HEK293 (cell line): ENCODE measurements at regions not wholly inside any gene's neighbourhood (a gene's known extent, or its start where the extent isn't known, plus 50 kb on each side); places are given as distances from the start of the nearest gene placed in this dataset.
A peak's percentile ranks its signal among the peaks of the same experiment; 100 is the strongest.

Experiments
- KLF8 ChIP-seq: fragments of 450-650 bp; formaldehyde crosslinking; IDR thresholded peaks from 2 replicates; pipeline ENCODE4 v1.5.1; 2016; ENCODE audit warnings: missing biosample characterization, missing genetic modification characterization
- OVOL3 ChIP-seq: fragments of 450-650 bp; formaldehyde crosslinking; IDR thresholded peaks from 2 replicates; pipeline ENCODE4 v1.5.1; 2016; ENCODE audit warnings: missing biosample characterization, missing genetic modification characterization
- PRDM1 ChIP-seq: fragments of 450-650 bp; formaldehyde crosslinking; IDR thresholded peaks from 2 replicates; pipeline ENCODE4; 2016; ENCODE audit warnings: missing biosample characterization, missing genetic modification characterization
- REPIN1 ChIP-seq: fragments of 450-650 bp; formaldehyde crosslinking; IDR thresholded peaks from 2 replicates; pipeline ENCODE4 v1.5.1; 2017; ENCODE audit warnings: missing biosample characterization, missing genetic modification characterization, low read depth
- SALL2 ChIP-seq: fragments of 450-650 bp; formaldehyde crosslinking; IDR thresholded peaks from 2 replicates; pipeline ENCODE4 v1.5.0; 2017; ENCODE audit warnings: missing biosample characterization, mild to moderate bottlenecking, missing genetic modification characterization, borderline replicate concordance
- TCF7L2 ChIP-seq: IDR thresholded peaks from 2 replicates; pipeline ENCODE4 v1.6.1; 2011; ENCODE audit warnings: low read depth, mild to moderate bottlenecking, inconsistent platforms, low read length, moderate library complexity, borderline replicate concordance
- WT1 ChIP-seq: fragments of 450-650 bp; formaldehyde crosslinking; IDR thresholded peaks from 2 replicates; pipeline ENCODE4 v1.5.1; 2016; ENCODE audit warnings: missing biosample characterization, missing genetic modification characterization
- ZFP41 ChIP-seq: fragments of 450-650 bp; formaldehyde crosslinking; IDR thresholded peaks from 2 replicates; pipeline ENCODE4 v1.5.1; 2016; ENCODE audit warnings: missing biosample characterization, missing genetic modification characterization, borderline replicate concordance
- ZNF155 ChIP-seq: fragments of 450-650 bp; formaldehyde crosslinking; IDR thresholded peaks from 2 replicates; pipeline ENCODE4 v1.5.1; 2016; ENCODE audit warnings: missing biosample characterization, missing genetic modification characterization
- ZNF24 ChIP-seq: fragments of 450-650 bp; formaldehyde crosslinking; IDR thresholded peaks from 2 replicates; pipeline ENCODE4 v1.5.1; 2016; ENCODE audit warnings: missing biosample characterization, missing genetic modification characterization
- ZNF350 ChIP-seq: fragments of 450-650 bp; formaldehyde crosslinking; IDR thresholded peaks from 2 replicates; pipeline ENCODE4 v1.5.0; 2017; ENCODE audit warnings: missing biosample characterization, mild to moderate bottlenecking, missing genetic modification characterization
- ZNF561 ChIP-seq: fragments of 450-650 bp; IDR thresholded peaks from 2 replicates; pipeline ENCODE4 v1.5.1; 2018; ENCODE audit warnings: missing biosample characterization, missing genetic modification characterization, borderline replicate concordance
- ZNF600 ChIP-seq: fragments of 450-650 bp; formaldehyde crosslinking; IDR thresholded peaks from 2 replicates; pipeline ENCODE4 v1.5.1; 2016; ENCODE audit warnings: missing biosample characterization, missing genetic modification characterization
- ZNF76 ChIP-seq: fragments of 450-650 bp; formaldehyde crosslinking; IDR thresholded peaks from 2 replicates; pipeline ENCODE4; 2016; ENCODE audit warnings: low read depth, missing biosample characterization, missing genetic modification characterization, borderline replicate concordance
- ZNF768 ChIP-seq: fragments of 450-650 bp; formaldehyde crosslinking; IDR thresholded peaks from 2 replicates; pipeline ENCODE4 v1.5.1; 2018; ENCODE audit warnings: missing biosample characterization, mild to moderate bottlenecking, missing genetic modification characterization
- ZNF777 ChIP-seq: fragments of 450-650 bp; formaldehyde crosslinking; IDR thresholded peaks from 2 replicates; pipeline ENCODE4 v1.5.1; 2017; ENCODE audit warnings: missing biosample characterization, missing genetic modification characterization, borderline replicate concordance
- ZNF785 ChIP-seq: fragments of 450-650 bp; formaldehyde crosslinking; IDR thresholded peaks from 2 replicates; pipeline ENCODE4 v1.5.1; 2016; ENCODE audit warnings: missing biosample characterization, missing genetic modification characterization
- ZNF791 ChIP-seq: fragments of 450-650 bp; formaldehyde crosslinking; IDR thresholded peaks from 2 replicates; pipeline ENCODE4 v1.5.1; 2016; ENCODE audit warnings: missing biosample characterization, missing genetic modification characterization
- ZSCAN16 ChIP-seq: fragments of 450-650 bp; formaldehyde crosslinking; IDR thresholded peaks from 2 replicates; pipeline ENCODE4 v1.5.1; 2016; ENCODE audit warnings: missing biosample characterization, missing genetic modification characterization
- ZSCAN23 ChIP-seq: fragments of 450-650 bp; formaldehyde crosslinking; IDR thresholded peaks from 2 replicates; pipeline ENCODE4 v1.5.1; 2016; ENCODE audit warnings: missing biosample characterization, missing genetic modification characterization
- TF ChIP-seq, protein P1 (sequence below): fragments of 450-650 bp; formaldehyde crosslinking; conservative IDR thresholded peaks from 2 replicates; pipeline ENCODE4 v1.5.1; 2016; ENCODE audit warnings: low read depth, missing biosample characterization, missing genetic modification characterization
- TF ChIP-seq, protein P2 (sequence below): fragments of 450-650 bp; formaldehyde crosslinking; IDR thresholded peaks from 2 replicates; pipeline ENCODE4 v1.5.1; 2016; ENCODE audit warnings: missing biosample characterization, missing genetic modification characterization
- TF ChIP-seq, protein P3 (sequence below): fragments of 450-650 bp; formaldehyde crosslinking; IDR thresholded peaks from 2 replicates; pipeline ENCODE4 v1.5.1; 2017; ENCODE audit warnings: missing biosample characterization, mild to moderate bottlenecking, missing genetic modification characterization, moderate library complexity
- TF ChIP-seq, protein P4 (sequence below): fragments of 450-650 bp; formaldehyde crosslinking; IDR thresholded peaks from 2 replicates; pipeline ENCODE4 v1.5.1; 2016; ENCODE audit warnings: missing biosample characterization, missing genetic modification characterization
- TF ChIP-seq, protein P5 (sequence below): fragments of 450-650 bp; formaldehyde crosslinking; IDR thresholded peaks from 2 replicates; pipeline ENCODE4 v1.5.1; 2016; ENCODE audit warnings: missing biosample characterization, missing genetic modification characterization

- TF ChIP-seq, protein P1, sequence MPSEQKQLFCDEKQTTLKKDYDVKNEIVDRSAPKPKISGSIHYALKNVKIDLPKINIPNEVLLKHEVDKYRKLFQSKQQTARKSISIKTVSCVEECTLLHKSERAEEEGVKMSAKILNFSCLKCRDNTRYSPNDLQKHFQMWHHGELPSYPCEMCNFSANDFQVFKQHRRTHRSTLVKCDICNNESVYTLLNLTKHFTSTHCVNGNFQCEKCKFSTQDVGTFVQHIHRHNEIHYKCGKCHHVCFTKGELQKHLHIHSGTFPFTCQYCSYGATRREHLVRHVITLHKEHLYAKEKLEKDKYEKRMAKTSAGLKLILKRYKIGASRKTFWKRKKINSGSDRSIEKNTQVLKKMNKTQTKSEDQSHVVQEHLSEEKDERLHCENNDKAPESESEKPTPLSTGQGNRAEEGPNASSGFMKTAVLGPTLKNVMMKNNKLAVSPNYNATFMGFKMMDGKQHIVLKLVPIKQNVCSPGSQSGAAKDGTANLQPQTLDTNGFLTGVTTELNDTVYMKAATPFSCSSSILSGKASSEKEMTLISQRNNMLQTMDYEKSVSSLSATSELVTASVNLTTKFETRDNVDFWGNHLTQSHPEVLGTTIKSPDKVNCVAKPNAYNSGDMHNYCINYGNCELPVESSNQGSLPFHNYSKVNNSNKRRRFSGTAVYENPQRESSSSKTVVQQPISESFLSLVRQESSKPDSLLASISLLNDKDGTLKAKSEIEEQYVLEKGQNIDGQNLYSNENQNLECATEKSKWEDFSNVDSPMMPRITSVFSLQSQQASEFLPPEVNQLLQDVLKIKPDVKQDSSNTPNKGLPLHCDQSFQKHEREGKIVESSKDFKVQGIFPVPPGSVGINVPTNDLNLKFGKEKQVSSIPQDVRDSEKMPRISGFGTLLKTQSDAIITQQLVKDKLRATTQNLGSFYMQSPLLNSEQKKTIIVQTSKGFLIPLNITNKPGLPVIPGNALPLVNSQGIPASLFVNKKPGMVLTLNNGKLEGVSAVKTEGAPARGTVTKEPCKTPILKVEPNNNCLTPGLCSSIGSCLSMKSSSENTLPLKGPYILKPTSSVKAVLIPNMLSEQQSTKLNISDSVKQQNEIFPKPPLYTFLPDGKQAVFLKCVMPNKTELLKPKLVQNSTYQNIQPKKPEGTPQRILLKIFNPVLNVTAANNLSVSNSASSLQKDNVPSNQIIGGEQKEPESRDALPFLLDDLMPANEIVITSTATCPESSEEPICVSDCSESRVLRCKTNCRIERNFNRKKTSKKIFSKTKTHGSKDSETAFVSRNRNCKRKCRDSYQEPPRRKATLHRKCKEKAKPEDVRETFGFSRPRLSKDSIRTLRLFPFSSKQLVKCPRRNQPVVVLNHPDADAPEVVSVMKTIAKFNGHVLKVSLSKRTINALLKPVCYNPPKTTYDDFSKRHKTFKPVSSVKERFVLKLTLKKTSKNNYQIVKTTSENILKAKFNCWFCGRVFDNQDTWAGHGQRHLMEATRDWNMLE (tag by site-specific recombination): no peak; the same call in 1 of the 2 replicates
- TF ChIP-seq TCF7L2 (no peak), ZSCAN23 (tag by site-specific recombination) (no peak), KLF8 (peak; percentile 47; the same call in 1 of the 2 replicates), ZNF76 (tag by site-specific recombination) (no peak), ZFP41 (tag by site-specific recombination) (no peak), OVOL3 (tag by site-specific recombination) (no peak), SALL2 (tag by site-specific recombination) (no peak), ZNF561 (tag by site-specific recombination) (no peak), PRDM1 (0 out of 2 replicates have a peak, but pooled peaks have one; percentile 3), ZNF777 (no peak), ZNF785 (tag by site-specific recombination) (no peak), ZSCAN16 (tag by site-specific recombination) (no peak), ZNF350 (tag by site-specific recombination) (no peak), ZNF600 (no peak), ZNF791 (tag by site-specific recombination) (no peak), ZNF24 (tag by site-specific recombination) (no peak), WT1 (tag by site-specific recombination) (no peak), REPIN1 (tag by site-specific recombination) (no peak), ZNF155 (tag by site-specific recombination) (no peak), ZNF768 (tag by site-specific recombination) (no peak)
- TF ChIP-seq, protein P2, sequence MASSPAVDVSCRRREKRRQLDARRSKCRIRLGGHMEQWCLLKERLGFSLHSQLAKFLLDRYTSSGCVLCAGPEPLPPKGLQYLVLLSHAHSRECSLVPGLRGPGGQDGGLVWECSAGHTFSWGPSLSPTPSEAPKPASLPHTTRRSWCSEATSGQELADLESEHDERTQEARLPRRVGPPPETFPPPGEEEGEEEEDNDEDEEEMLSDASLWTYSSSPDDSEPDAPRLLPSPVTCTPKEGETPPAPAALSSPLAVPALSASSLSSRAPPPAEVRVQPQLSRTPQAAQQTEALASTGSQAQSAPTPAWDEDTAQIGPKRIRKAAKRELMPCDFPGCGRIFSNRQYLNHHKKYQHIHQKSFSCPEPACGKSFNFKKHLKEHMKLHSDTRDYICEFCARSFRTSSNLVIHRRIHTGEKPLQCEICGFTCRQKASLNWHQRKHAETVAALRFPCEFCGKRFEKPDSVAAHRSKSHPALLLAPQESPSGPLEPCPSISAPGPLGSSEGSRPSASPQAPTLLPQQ (tag by site-specific recombination): peak; percentile 46; the same call in 1 of the 2 replicates
- TF ChIP-seq, protein P3, sequence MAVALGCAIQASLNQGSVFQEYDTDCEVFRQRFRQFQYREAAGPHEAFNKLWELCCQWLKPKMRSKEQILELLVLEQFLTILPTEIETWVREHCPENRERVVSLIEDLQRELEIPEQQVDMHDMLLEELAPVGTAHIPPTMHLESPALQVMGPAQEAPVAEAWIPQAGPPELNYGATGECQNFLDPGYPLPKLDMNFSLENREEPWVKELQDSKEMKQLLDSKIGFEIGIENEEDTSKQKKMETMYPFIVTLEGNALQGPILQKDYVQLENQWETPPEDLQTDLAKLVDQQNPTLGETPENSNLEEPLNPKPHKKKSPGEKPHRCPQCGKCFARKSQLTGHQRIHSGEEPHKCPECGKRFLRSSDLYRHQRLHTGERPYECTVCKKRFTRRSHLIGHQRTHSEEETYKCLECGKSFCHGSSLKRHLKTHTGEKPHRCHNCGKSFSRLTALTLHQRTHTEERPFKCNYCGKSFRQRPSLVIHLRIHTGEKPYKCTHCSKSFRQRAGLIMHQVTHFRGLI (tag by site-specific recombination): no peak
- TF ChIP-seq, protein P4, sequence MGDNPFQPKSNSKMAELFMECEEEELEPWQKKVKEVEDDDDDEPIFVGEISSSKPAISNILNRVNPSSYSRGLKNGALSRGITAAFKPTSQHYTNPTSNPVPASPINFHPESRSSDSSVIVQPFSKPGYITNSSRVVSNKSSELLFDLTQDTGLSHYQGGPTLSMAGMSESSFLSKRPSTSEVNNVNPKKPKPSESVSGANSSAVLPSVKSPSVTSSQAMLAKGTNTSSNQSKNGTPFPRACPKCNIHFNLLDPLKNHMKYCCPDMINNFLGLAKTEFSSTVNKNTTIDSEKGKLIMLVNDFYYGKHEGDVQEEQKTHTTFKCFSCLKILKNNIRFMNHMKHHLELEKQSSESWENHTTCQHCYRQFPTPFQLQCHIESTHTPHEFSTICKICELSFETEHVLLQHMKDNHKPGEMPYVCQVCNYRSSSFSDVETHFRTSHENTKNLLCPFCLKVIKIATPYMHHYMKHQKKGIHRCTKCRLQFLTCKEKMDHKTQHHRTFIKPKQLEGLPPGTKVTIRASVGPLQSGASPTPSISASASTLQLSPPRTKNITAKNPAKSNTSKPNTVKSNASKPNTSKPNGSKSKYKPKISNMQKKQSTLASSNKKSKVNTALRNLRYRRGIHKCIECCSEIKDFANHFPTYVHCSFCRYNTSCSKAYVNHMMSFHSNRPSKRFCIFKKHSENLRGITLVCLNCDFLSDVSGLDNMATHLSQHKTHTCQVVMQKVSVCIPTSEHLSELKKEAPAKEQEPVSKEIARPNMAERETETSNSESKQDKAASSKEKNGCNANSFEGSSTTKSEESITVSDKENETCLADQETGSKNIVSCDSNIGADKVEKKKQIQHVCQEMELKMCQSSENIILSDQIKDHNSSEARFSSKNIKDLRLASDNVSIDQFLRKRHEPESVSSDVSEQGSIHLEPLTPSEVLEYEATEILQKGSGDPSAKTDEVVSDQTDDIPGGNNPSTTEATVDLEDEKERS (tag by site-specific recombination): no peak
- TF ChIP-seq, protein P5, sequence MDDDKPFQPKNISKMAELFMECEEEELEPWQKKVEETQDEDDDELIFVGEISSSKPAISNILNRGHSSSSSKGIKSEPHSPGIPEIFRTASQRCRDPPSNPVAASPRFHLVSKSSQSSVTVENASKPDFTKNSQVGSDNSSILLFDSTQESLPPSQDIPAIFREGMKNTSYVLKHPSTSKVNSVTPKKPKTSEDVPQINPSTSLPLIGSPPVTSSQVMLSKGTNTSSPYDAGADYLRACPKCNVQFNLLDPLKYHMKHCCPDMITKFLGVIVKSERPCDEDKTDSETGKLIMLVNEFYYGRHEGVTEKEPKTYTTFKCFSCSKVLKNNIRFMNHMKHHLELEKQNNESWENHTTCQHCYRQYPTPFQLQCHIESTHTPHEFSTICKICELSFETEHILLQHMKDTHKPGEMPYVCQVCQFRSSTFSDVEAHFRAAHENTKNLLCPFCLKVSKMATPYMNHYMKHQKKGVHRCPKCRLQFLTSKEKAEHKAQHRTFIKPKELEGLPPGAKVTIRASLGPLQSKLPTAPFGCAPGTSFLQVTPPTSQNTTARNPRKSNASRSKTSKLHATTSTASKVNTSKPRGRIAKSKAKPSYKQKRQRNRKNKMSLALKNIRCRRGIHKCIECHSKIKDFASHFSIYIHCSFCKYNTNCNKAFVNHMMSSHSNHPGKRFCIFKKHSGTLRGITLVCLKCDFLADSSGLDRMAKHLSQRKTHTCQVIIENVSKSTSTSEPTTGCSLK (tag by site-specific recombination): no peak
These were observed 552.3 kb downstream of the TOX3 start (continued) for GRCh38 chr16:51994597-51994996.
